HL-60 (cell line): ENCODE measurements at regions not wholly inside any gene's neighbourhood (a gene's known extent, or its start where the extent isn't known, plus 50 kb on each side); places are given as distances from the start of the nearest gene placed in this dataset.

ENCODE experiments used
- GABPA ChIP-seq: IDR thresholded peaks from 2 replicates; pipeline ENCODE4 v1.6.1; 2012; ENCODE audit warnings: low read depth
- POLR2AphosphoS5 ChIP-seq: IDR thresholded peaks from 2 replicates; pipeline ENCODE4 v1.6.1; 2012; ENCODE audit warnings: low read depth
- SPI1 ChIP-seq: IDR thresholded peaks from 2 replicates; pipeline ENCODE4 v1.6.1; 2012; ENCODE audit warnings: low read depth, mild to moderate bottlenecking, borderline replicate concordance
- TF ChIP-seq, protein P1 (sequence below): IDR thresholded peaks from one replicate; pipeline ENCODE4 v1.5.1; 2011; ENCODE audit warnings: low read length, control low read depth, inconsistent platforms; ENCODE audit not compliant: insufficient read depth
- TF ChIP-seq, protein P2 (sequence below): IDR thresholded peaks from 2 replicates; pipeline ENCODE4 v1.6.1; 2012; ENCODE audit warnings: low read depth; ENCODE audit not compliant: insufficient replicate concordance

DNA sequence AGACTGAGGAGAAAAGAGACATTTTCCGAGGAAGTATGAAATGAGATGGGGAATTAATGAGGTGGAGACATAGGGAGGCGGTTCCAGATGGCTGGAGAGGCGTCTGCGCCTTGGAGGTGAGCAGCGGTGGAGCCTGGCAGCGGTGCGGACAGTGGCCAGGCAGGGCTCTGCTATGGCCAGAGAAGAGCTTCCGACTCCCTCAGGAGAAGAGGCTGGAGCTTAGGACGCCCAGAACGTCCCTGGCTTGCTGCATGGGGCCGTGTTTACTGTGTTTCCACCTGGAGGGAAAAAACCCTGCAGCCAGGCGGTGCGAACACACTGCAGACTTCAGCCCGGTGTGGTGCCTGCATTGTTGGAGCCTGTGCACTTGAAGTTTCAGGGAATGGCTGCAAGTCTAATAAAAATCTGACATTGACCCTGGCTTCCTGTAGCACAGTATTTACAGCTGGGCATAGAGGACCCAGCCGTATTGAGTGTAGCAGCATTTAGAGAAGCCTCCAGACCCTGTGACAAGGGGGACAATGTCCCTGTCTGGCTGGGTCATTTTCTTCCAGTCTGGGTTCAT is 447.1 kb upstream of the MKI67 start:
- TF ChIP-seq POLR2AphosphoS5, result no peak
- TF ChIP-seq, protein P1, sequence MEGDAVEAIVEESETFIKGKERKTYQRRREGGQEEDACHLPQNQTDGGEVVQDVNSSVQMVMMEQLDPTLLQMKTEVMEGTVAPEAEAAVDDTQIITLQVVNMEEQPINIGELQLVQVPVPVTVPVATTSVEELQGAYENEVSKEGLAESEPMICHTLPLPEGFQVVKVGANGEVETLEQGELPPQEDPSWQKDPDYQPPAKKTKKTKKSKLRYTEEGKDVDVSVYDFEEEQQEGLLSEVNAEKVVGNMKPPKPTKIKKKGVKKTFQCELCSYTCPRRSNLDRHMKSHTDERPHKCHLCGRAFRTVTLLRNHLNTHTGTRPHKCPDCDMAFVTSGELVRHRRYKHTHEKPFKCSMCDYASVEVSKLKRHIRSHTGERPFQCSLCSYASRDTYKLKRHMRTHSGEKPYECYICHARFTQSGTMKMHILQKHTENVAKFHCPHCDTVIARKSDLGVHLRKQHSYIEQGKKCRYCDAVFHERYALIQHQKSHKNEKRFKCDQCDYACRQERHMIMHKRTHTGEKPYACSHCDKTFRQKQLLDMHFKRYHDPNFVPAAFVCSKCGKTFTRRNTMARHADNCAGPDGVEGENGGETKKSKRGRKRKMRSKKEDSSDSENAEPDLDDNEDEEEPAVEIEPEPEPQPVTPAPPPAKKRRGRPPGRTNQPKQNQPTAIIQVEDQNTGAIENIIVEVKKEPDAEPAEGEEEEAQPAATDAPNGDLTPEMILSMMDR, result no peak
- TF ChIP-seq, protein P2, sequence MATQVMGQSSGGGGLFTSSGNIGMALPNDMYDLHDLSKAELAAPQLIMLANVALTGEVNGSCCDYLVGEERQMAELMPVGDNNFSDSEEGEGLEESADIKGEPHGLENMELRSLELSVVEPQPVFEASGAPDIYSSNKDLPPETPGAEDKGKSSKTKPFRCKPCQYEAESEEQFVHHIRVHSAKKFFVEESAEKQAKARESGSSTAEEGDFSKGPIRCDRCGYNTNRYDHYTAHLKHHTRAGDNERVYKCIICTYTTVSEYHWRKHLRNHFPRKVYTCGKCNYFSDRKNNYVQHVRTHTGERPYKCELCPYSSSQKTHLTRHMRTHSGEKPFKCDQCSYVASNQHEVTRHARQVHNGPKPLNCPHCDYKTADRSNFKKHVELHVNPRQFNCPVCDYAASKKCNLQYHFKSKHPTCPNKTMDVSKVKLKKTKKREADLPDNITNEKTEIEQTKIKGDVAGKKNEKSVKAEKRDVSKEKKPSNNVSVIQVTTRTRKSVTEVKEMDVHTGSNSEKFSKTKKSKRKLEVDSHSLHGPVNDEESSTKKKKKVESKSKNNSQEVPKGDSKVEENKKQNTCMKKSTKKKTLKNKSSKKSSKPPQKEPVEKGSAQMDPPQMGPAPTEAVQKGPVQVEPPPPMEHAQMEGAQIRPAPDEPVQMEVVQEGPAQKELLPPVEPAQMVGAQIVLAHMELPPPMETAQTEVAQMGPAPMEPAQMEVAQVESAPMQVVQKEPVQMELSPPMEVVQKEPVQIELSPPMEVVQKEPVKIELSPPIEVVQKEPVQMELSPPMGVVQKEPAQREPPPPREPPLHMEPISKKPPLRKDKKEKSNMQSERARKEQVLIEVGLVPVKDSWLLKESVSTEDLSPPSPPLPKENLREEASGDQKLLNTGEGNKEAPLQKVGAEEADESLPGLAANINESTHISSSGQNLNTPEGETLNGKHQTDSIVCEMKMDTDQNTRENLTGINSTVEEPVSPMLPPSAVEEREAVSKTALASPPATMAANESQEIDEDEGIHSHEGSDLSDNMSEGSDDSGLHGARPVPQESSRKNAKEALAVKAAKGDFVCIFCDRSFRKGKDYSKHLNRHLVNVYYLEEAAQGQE, result no peak
- TF ChIP-seq SPI1, result no peak
- no peak for TF ChIP-seq GABPA
